ENCODE measurements at regions not wholly inside any gene's neighbourhood (a gene's known extent, or its start where the extent isn't known, plus 50 kb on each side); places are given as distances from the start of the nearest gene placed in this dataset.

- TF ChIP-seq TAF1 (IDR thresholded peaks at IDR 0.05; ENCODE audit: low read depth, low read length) (no peak), EZH2 (IDR thresholded peaks at IDR 0.05; ENCODE audit: low read depth, low read length, severe bottlenecking) (no peak)
Measured at GRCh38 chr5:133750856-133751255, 138.5 kb upstream of the FSTL4 start (continued).
